Muscle layer of duodenum (tissue), 2 donors: ENCODE measurements at regions not wholly inside any gene's neighbourhood (a gene's known extent, or its start where the extent isn't known, plus 50 kb on each side); places are given as distances from the start of the nearest gene placed in this dataset.
"Not testable (repeated sequence)": the region's sequence is repeated elsewhere in the genome, so short reads cannot be mapped to it uniquely, and the experiment has no call there.

Experiments used
- H3K27ac ChIP-seq: one replicate; pipeline ENCODE4 v1.7.0; 2013; ENCODE audit warnings: mild to moderate bottlenecking, low read length
- H3K27me3 ChIP-seq: one replicate; pipeline ENCODE4 v1.7.0; 2013; ENCODE audit warnings: low read depth, mild to moderate bottlenecking, control low read depth, low read length
- H3K36me3 ChIP-seq, 2 donors: one replicate each; pipeline ENCODE4 v1.7.0; 2013; ENCODE audit warnings: low read length in 2 of 2, control low read depth in 1 of 2, mild to moderate bottlenecking in 1 of 2; ENCODE audit not compliant: insufficient read depth in 2 of 2, control insufficient read depth in 1 of 2
- H3K4me1 ChIP-seq, 2 donors: one replicate each; pipeline ENCODE4 v1.7.0; 2013; ENCODE audit warnings: low read length in 2 of 2, mild to moderate bottlenecking in 2 of 2, control low read depth in 1 of 2, moderate library complexity in 1 of 2; ENCODE audit not compliant: insufficient read depth in 2 of 2, control insufficient read depth in 1 of 2
- H3K4me3 ChIP-seq, 2 donors: one replicate each; pipeline ENCODE4 v1.7.0; 2013; ENCODE audit warnings: low read length in 2 of 2, low read depth in 1 of 2, mild to moderate bottlenecking in 1 of 2
- H3K9me3 ChIP-seq, 2 donors: one replicate each; pipeline ENCODE4 v1.7.0; 2013; ENCODE audit warnings: low read length in 2 of 2, control low read depth in 1 of 2, mild to moderate bottlenecking in 1 of 2; ENCODE audit not compliant: control insufficient read depth in 1 of 2
- donor health status: healthy.

- Histone ChIP-seq H3K4me1 (no peaks in the 10 kb centered on the region), H3K27ac (no peak overlapping the region), H3K4me3 (no peak overlapping the region), H3K9me3 (no peaks in the 10 kb centered on the region), H3K27me3 (no peaks in the 10 kb centered on the region), H3K36me3 (no peaks in the 10 kb centered on the region)
Observed at GRCh38 chr6:153984811-153985210, 54.2 kb upstream of the OPRM1 start.

GRCh38 chr6:153980171-153980570, 58.9 kb upstream of the OPRM1 start:
- Histone ChIP-seq H3K9me3 (no peaks in the 10 kb centered on the region), H3K27me3 (no peaks in the 10 kb centered on the region), H3K4me1 (no peaks in the 10 kb centered on the region), H3K4me3 (no peak overlapping the region), H3K27ac (no peak overlapping the region), H3K36me3 (no peaks in the 10 kb centered on the region)

- not testable (repeated sequence) for H3K27ac ChIP-seq, H3K4me1 ChIP-seq, H3K36me3 ChIP-seq, H3K4me3 ChIP-seq, H3K27me3 ChIP-seq, H3K9me3 ChIP-seq
Observed at GRCh38 chr6:153978911-153979548, 60.0 kb upstream of the OPRM1 start.

- H3K4me3 ChIP-seq, result no peak overlapping the region
- no peaks in the 10 kb centered on the region for H3K27me3 ChIP-seq
- H3K27ac ChIP-seq, result no peak overlapping the region
- no peaks in the 10 kb centered on the region for H3K4me1 ChIP-seq
- no peaks in the 10 kb centered on the region for H3K9me3 ChIP-seq
- no peaks in the 10 kb centered on the region for H3K36me3 ChIP-seq
Observed at GRCh38 chr6:153976921-153977693, 61.9 kb upstream of the OPRM1 start.

- no peak overlapping the region for H3K27ac ChIP-seq
- no peaks in the 10 kb centered on the region for H3K4me1 ChIP-seq
- no peaks in the 10 kb centered on the region for H3K36me3 ChIP-seq
- H3K4me3 ChIP-seq, result no peak overlapping the region
- no peaks in the 10 kb centered on the region for H3K27me3 ChIP-seq
- H3K9me3 ChIP-seq, result no peaks in the 10 kb centered on the region
Observed at GRCh38 chr6:153966001-153966400, 73.0 kb upstream of the OPRM1 start.

- Histone ChIP-seq H3K36me3 (no peaks in the 10 kb centered on the region), H3K4me3 (no peak overlapping the region), H3K27ac (no peak overlapping the region), H3K27me3 (no peaks in the 10 kb centered on the region), H3K4me1 (no peaks in the 10 kb centered on the region), H3K9me3 (no peaks in the 10 kb centered on the region)
Observed at GRCh38 chr6:153963352-153963751, 75.7 kb upstream of the OPRM1 start.

GRCh38 chr6:153962555-153962954, 76.5 kb upstream of the OPRM1 start:
- H3K27ac ChIP-seq, result no peak overlapping the region
- no peaks in the 10 kb centered on the region for H3K4me1 ChIP-seq
- H3K4me3 ChIP-seq, result no peak overlapping the region
- no peaks in the 10 kb centered on the region for H3K9me3 ChIP-seq
- no peaks in the 10 kb centered on the region for H3K36me3 ChIP-seq
- H3K27me3 ChIP-seq, result no peaks in the 10 kb centered on the region

- no peak overlapping the region for H3K4me3 ChIP-seq
- H3K27ac ChIP-seq, result no peak overlapping the region
- H3K36me3 ChIP-seq, result no peaks in the 10 kb centered on the region
- no peaks in the 10 kb centered on the region for H3K4me1 ChIP-seq
- H3K27me3 ChIP-seq, result no peaks in the 10 kb centered on the region
- no peaks in the 10 kb centered on the region for H3K9me3 ChIP-seq
Observed at GRCh38 chr6:153960741-153961140, 78.3 kb upstream of the OPRM1 start.

GRCh38 chr6:153960281-153960680, 78.8 kb upstream of the OPRM1 start:
- Histone ChIP-seq H3K36me3 (no peaks in the 10 kb centered on the region), H3K4me1 (no peaks in the 10 kb centered on the region), H3K9me3 (no peaks in the 10 kb centered on the region), H3K27ac (peak overlapping the region; percentile 9), H3K27me3 (no peaks in the 10 kb centered on the region), H3K4me3 (no peak overlapping the region)

GRCh38 chr6:153959276-153959675, 79.8 kb upstream of the OPRM1 start:
- Histone ChIP-seq H3K4me1 (no peaks in the 10 kb centered on the region), H3K27ac (no peak overlapping the region), H3K9me3 (no peaks in the 10 kb centered on the region), H3K36me3 (no peaks in the 10 kb centered on the region), H3K4me3 (no peak overlapping the region), H3K27me3 (no peaks in the 10 kb centered on the region)

- no peaks in the 10 kb centered on the region for H3K9me3 ChIP-seq
- no peaks in the 10 kb centered on the region for H3K36me3 ChIP-seq
- H3K27ac ChIP-seq, result no peak overlapping the region
- H3K4me1 ChIP-seq, result no peaks in the 10 kb centered on the region
- H3K27me3 ChIP-seq, result no peaks in the 10 kb centered on the region
- H3K4me3 ChIP-seq, result no peak overlapping the region
Observed at GRCh38 chr6:153958860-153959259, 80.2 kb upstream of the OPRM1 start.

- H3K27ac ChIP-seq, result no peak overlapping the region
- no peaks in the 10 kb centered on the region for H3K27me3 ChIP-seq
- no peaks in the 10 kb centered on the region for H3K9me3 ChIP-seq
- H3K4me3 ChIP-seq, result no peak overlapping the region
- no peaks in the 10 kb centered on the region for H3K36me3 ChIP-seq
- no peaks in the 10 kb centered on the region for H3K4me1 ChIP-seq
Observed at GRCh38 chr6:153957394-153957793, 81.6 kb upstream of the OPRM1 start.
